ENCODE measurements at regions not wholly inside any gene's neighbourhood (a gene's known extent, or its start where the extent isn't known, plus 50 kb on each side); places are given as distances from the start of the nearest gene placed in this dataset.

- TF ChIP-seq CTCF (IDR thresholded peaks at IDR 0.05), result no peak
- no peak for TF ChIP-seq POLR2A (IDR thresholded peaks at IDR 0.05)
Observed at GRCh38 chr9:87122947-87123685, 175.8 kb upstream of the GAS1 start.
